ENCODE measurements at regions not wholly inside any gene's neighbourhood (a gene's known extent, or its start where the extent isn't known, plus 50 kb on each side); places are given as distances from the start of the nearest gene placed in this dataset.

- TF ChIP-seq CTCF (IDR thresholded peaks at IDR 0.05) (no peak), POLR2A (IDR thresholded peaks at IDR 0.05) (no peak)
These were observed 437.4 kb downstream of the TLE4 start for GRCh38 chr9:80009204-80009603.
